Neutrophil (primary cell): ENCODE measurements at regions not wholly inside any gene's neighbourhood (a gene's known extent, or its start where the extent isn't known, plus 50 kb on each side); places are given as distances from the start of the nearest gene placed in this dataset.

Experiments used
- H3K27ac ChIP-seq: fragments of 200-600 bp; sonication (generic); 2 replicates; pipeline ENCODE4 v1.5.1; 2016; ENCODE audit warnings: mild to moderate bottlenecking, moderate library complexity
- H3K27me3 ChIP-seq: fragments of 200-600 bp; sonication (generic); 2 replicates; pipeline ENCODE4 v1.6.0; 2016; ENCODE audit warnings: mild to moderate bottlenecking
- H3K36me3 ChIP-seq: fragments of 200-600 bp; sonication (generic); 2 replicates; pipeline ENCODE4 v1.5.1; 2017
- H3K4me1 ChIP-seq, 2 experiments: fragments of 200-600 bp in 1 of 2; sonication (generic) in 1 of 2; 1 replicate in 1 of 2; 2 replicates in 1 of 2; pipeline versions ENCODE4 v1.5.1 to v1.6.1; 2013 to 2016; ENCODE audit warnings: low read depth in 1 of 2, low read length in 1 of 2, mild to moderate bottlenecking in 1 of 2, moderate library complexity in 1 of 2; ENCODE audit not compliant: control insufficient read depth in 1 of 2, insufficient read depth in 1 of 2
- H3K4me3 ChIP-seq, 2 experiments: fragments of 200-600 bp in 1 of 2; sonication (generic) in 1 of 2; 1 replicate in 1 of 2; 2 replicates in 1 of 2; pipeline ENCODE4 v1.5.1; 2013 to 2016; ENCODE audit warnings: low read depth in 1 of 2, low read length in 1 of 2, mild to moderate bottlenecking in 1 of 2, moderate library complexity in 1 of 2
- H3K9me3 ChIP-seq: fragments of 200-600 bp; sonication (generic); 2 replicates; pipeline ENCODE4 v1.5.1; 2016
- TF ChIP-seq, protein P1 (sequence below): fragments of 200-600 bp; sonication (generic); IDR thresholded peaks from 2 replicates; pipeline ENCODE4 v1.5.1; 2016; ENCODE audit warnings: antibody characterized with exemption

GRCh38 chr2:157068237-157068636 is 189.3 kb upstream of the GALNT5 start:
- TF ChIP-seq, protein P1, sequence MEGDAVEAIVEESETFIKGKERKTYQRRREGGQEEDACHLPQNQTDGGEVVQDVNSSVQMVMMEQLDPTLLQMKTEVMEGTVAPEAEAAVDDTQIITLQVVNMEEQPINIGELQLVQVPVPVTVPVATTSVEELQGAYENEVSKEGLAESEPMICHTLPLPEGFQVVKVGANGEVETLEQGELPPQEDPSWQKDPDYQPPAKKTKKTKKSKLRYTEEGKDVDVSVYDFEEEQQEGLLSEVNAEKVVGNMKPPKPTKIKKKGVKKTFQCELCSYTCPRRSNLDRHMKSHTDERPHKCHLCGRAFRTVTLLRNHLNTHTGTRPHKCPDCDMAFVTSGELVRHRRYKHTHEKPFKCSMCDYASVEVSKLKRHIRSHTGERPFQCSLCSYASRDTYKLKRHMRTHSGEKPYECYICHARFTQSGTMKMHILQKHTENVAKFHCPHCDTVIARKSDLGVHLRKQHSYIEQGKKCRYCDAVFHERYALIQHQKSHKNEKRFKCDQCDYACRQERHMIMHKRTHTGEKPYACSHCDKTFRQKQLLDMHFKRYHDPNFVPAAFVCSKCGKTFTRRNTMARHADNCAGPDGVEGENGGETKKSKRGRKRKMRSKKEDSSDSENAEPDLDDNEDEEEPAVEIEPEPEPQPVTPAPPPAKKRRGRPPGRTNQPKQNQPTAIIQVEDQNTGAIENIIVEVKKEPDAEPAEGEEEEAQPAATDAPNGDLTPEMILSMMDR, result no peak
- Histone ChIP-seq H3K27ac (no peak overlapping the region), H3K4me1 (no peaks in the 10 kb centered on the region), H3K27me3 (no peaks in the 10 kb centered on the region), H3K4me3 (no peak overlapping the region), H3K36me3 (no peaks in the 10 kb centered on the region), H3K9me3 (no peaks in the 10 kb centered on the region)

GRCh38 chr2:157075924-157076323 is 181.6 kb upstream of the GALNT5 start:
- TF ChIP-seq, protein P1, result no peak
- H3K4me3 ChIP-seq, result no peak overlapping the region
- no peaks in the 10 kb centered on the region for H3K9me3 ChIP-seq

GRCh38 chr2:157076526-157077161 is 180.9 kb upstream of the GALNT5 start:
- no peaks in the 10 kb centered on the region for H3K9me3 ChIP-seq
- TF ChIP-seq, protein P1, result no peak
- no peak overlapping the region for H3K27ac ChIP-seq
- no peaks in the 10 kb centered on the region for H3K4me1 ChIP-seq
- no peak overlapping the region for H3K4me3 ChIP-seq
- no peaks in the 10 kb centered on the region for H3K36me3 ChIP-seq
- H3K27me3 ChIP-seq, result no peaks in the 10 kb centered on the region

More at GRCh38 chr2:157075924-157076323, 181.6 kb upstream of the GALNT5 start:
- Histone ChIP-seq H3K4me1 (no peaks in the 10 kb centered on the region), H3K36me3 (no peaks in the 10 kb centered on the region), H3K27me3 (no peaks in the 10 kb centered on the region), H3K27ac (no peak overlapping the region)

DNA sequence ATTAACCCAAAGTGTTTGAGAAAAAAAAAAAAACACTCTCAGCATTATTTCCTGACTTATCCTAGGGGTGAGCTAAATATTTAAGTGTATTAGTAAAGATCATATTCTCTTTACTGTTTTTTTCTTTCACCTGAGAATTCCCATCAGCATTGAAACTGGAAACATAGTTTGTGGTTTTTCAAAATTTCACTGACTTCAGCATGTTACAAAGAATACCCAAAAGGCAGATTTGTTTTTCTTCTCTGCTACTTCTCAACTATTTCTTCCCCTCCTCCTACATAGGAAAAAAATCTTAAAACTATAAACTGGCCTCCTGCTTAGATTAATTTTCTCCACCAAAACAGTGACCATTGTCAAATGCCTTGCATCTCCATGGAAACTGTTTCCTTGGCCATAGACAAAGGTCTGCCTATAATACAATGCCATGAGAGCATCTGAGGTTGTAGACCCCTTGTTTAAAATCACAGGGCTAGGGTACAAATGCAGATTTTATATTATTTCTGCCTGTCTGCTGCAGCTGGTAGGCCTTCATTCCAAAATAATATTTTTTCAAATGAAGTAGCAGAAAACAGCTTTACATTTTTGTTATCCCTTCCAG is 179.7 kb upstream of the GALNT5 start:
- H3K27me3 ChIP-seq, result no peaks in the 10 kb centered on the region
- H3K4me3 ChIP-seq, result no peak overlapping the region
- TF ChIP-seq, protein P1, result no peak
- no peaks in the 10 kb centered on the region for H3K36me3 ChIP-seq
- no peak overlapping the region for H3K27ac ChIP-seq
- no peaks in the 10 kb centered on the region for H3K9me3 ChIP-seq
- no peaks in the 10 kb centered on the region for H3K4me1 ChIP-seq

DNA sequence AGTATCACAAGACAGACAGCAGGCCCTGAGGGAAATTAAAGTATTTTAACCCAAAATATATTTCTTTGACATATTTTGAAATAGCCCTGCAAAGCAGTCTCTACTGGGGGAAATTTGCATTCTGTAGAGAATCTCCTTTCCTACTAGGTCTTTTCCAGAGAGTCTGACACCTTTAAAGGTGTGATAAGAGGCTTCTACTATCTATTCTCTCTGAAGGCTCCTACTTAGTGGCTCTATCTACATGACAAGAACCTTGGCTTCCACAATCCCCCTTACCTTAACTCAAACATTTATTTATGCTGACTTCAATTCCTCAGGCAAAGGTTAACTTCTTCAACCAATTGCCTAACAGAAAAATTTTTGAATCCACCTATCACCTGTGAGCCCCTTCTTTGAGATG is 174.6 kb upstream of the GALNT5 start:
- H3K9me3 ChIP-seq, result no peaks in the 10 kb centered on the region
- H3K27ac ChIP-seq, result no peak overlapping the region
- H3K36me3 ChIP-seq, result no peaks in the 10 kb centered on the region
- H3K27me3 ChIP-seq, result no peaks in the 10 kb centered on the region
- TF ChIP-seq, protein P1, result no peak
- no peaks in the 10 kb centered on the region for H3K4me1 ChIP-seq
- no peak overlapping the region for H3K4me3 ChIP-seq
